Thoracic aorta (tissue), 2 donors: ENCODE measurements at regions not wholly inside any gene's neighbourhood (a gene's known extent, or its start where the extent isn't known, plus 50 kb on each side); places are given as distances from the start of the nearest gene placed in this dataset.

ENCODE experiments used
- ATAC-seq: fragments of 150-250 bp; one replicate; pipeline ENCODE4 v1.8.0; 2017; ENCODE audit warnings: low read depth; ENCODE audit not compliant: insufficient number of reproducible peaks, low FRiP score
- DNase-seq: peaks from one replicate; pipeline ENCODE4 v3.0.0-alpha.2; 2020; ENCODE audit warnings: low spot score
- H3K27ac ChIP-seq, 2 donors: fragments of 200-600 bp; sonication (generic); 1 replicate in 1 of 2; 2 replicates in 1 of 2; pipeline ENCODE4 v1.5.1; 2016; ENCODE audit warnings: mild to moderate bottlenecking in 2 of 2, moderate library complexity in 2 of 2
- H3K27me3 ChIP-seq: fragments of 200-600 bp; sonication (generic); replicated peaks from 2 replicates; pipeline ENCODE4 v1.6.0; 2016; ENCODE audit warnings: mild to moderate bottlenecking; ENCODE audit not compliant: insufficient read depth
- H3K36me3 ChIP-seq: fragments of 200-600 bp; sonication (generic); one replicate; pipeline ENCODE4 v1.5.1; 2016
- H3K4me1 ChIP-seq, 2 donors: fragments of 200-600 bp; sonication (generic); 1 replicate in 1 of 2; 2 replicates in 1 of 2; pipeline versions ENCODE4 v1.5.1 to v1.6.0; 2016; ENCODE audit warnings: low read depth in 2 of 2, mild to moderate bottlenecking in 1 of 2; ENCODE audit not compliant: control insufficient read depth in 1 of 2
- H3K4me3 ChIP-seq: fragments of 200-600 bp; sonication (generic); 2 replicates; pipeline ENCODE4 v1.5.1; 2016; ENCODE audit warnings: mild to moderate bottlenecking
- H3K9me3 ChIP-seq: fragments of 200-600 bp; sonication (generic); 2 replicates; pipeline ENCODE4 v1.5.1; 2016
- TF ChIP-seq, protein P1 (sequence below): fragments of 200-600 bp; sonication (generic); IDR thresholded peaks from one replicate; pipeline ENCODE4 v1.5.1; 2019; ENCODE audit warnings: antibody characterized with exemption

- Histone ChIP-seq H3K27ac (no peak overlapping the region), H3K4me3 (no peak overlapping the region), H3K36me3 (no peaks in the 10 kb centered on the region), H3K27me3 (no peaks in the 10 kb centered on the region), H3K9me3 (no peaks in the 10 kb centered on the region), H3K4me1 (no peaks in the 10 kb centered on the region)
- TF ChIP-seq, protein P1, sequence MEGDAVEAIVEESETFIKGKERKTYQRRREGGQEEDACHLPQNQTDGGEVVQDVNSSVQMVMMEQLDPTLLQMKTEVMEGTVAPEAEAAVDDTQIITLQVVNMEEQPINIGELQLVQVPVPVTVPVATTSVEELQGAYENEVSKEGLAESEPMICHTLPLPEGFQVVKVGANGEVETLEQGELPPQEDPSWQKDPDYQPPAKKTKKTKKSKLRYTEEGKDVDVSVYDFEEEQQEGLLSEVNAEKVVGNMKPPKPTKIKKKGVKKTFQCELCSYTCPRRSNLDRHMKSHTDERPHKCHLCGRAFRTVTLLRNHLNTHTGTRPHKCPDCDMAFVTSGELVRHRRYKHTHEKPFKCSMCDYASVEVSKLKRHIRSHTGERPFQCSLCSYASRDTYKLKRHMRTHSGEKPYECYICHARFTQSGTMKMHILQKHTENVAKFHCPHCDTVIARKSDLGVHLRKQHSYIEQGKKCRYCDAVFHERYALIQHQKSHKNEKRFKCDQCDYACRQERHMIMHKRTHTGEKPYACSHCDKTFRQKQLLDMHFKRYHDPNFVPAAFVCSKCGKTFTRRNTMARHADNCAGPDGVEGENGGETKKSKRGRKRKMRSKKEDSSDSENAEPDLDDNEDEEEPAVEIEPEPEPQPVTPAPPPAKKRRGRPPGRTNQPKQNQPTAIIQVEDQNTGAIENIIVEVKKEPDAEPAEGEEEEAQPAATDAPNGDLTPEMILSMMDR: no peak
- ATAC-seq (no peak), DNase-seq (no peak)
Measured at GRCh38 chr4:27643101-27643500, 782.5 kb downstream of the STIM2 start.

DNA sequence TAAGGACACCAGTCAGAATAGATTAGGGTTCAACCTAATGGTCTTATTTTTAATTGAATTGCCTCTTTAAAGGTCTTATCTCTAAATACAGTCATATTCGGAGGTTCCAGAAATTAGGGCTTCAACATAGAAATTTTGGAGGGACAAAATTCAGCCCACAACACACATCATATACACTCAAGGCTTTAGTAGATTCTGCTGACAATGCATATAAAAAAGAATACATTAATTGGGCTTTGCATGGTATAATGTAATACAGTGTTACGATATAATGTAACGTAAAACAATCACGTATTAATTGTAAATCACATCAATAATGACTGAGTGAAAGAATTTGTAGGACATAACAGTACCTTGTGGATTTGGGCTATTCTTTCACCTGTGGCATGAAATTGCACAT, 787.8 kb downstream of the STIM2 start:
- H3K27me3 ChIP-seq: no peaks in the 10 kb centered on the region
- no peak overlapping the region for H3K4me3 ChIP-seq
- no peaks in the 10 kb centered on the region for H3K9me3 ChIP-seq
- no peaks in the 10 kb centered on the region for H3K36me3 ChIP-seq
- H3K27ac ChIP-seq: no peak overlapping the region
- H3K4me1 ChIP-seq: no peaks in the 10 kb centered on the region
- TF ChIP-seq, protein P1: no peak
- DNase-seq: no peak
- ATAC-seq: no peak

GRCh38 chr4:27662426-27662825, 801.8 kb downstream of the STIM2 start:
- H3K36me3 ChIP-seq: no peaks in the 10 kb centered on the region
- ATAC-seq: no peak

GRCh38 chr4:27666943-27667342, 806.3 kb downstream of the STIM2 start:
- TF ChIP-seq, protein P1: no peak
- Histone ChIP-seq H3K4me3 (no peak overlapping the region), H3K27me3 (no peaks in the 10 kb centered on the region), H3K4me1 (no peaks in the 10 kb centered on the region), H3K36me3 (no peaks in the 10 kb centered on the region), H3K9me3 (no peaks in the 10 kb centered on the region), H3K27ac (no peak overlapping the region)
- ATAC-seq: no peak
- DNase-seq: no peak

More at GRCh38 chr4:27662426-27662825, 801.8 kb downstream of the STIM2 start:
- no peak for DNase-seq
- no peaks in the 10 kb centered on the region for H3K9me3 ChIP-seq
- no peaks in the 10 kb centered on the region for H3K27me3 ChIP-seq
- TF ChIP-seq, protein P1: no peak
- H3K4me1 ChIP-seq: no peaks in the 10 kb centered on the region
- no peak overlapping the region for H3K27ac ChIP-seq
- H3K4me3 ChIP-seq: no peak overlapping the region

- ATAC-seq (no peak), DNase-seq (no peak)
- no peak overlapping the region for H3K4me3 ChIP-seq
- H3K9me3 ChIP-seq: no peaks in the 10 kb centered on the region
- TF ChIP-seq, protein P1: no peak
- no peaks in the 10 kb centered on the region for H3K36me3 ChIP-seq
- H3K27ac ChIP-seq: no peak overlapping the region
- no peaks in the 10 kb centered on the region for H3K4me1 ChIP-seq
- H3K27me3 ChIP-seq: no peaks in the 10 kb centered on the region
Measured at GRCh38 chr4:27668001-27668400, 807.4 kb downstream of the STIM2 start.
